ENCODE measurements at regions not wholly inside any gene's neighbourhood (a gene's known extent, or its start where the extent isn't known, plus 50 kb on each side); places are given as distances from the start of the nearest gene placed in this dataset.

DNA sequence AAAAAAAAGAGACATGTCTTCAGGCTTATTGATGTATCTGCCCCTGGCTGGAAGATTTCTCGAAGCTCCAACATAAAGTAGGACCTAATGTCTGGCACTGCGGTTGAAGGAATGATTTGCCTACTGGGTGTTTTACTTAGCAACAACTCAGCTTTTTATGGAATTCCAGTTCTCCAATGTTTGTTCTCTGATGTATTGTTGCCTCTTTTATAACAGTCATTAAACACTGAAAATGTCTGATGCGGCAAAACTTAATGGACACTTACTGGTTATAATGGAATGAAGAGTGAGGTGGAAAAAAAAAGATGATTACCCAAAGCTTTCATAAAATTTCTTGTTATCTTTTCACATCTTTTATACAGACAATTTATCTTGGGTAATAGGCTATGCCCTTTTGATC is 75.6 kb upstream of the ZFP42 start:
- intact Hi-C loops (cut with micrococcal nuclease), result no loop called here
- H3K36me3 ChIP-seq (ENCODE audit: control insufficient read depth, insufficient read depth, low read length), result no peaks in the 10 kb centered on the region
- H3K4me3 Mint-ChIP-seq, result no peak overlapping the region
- no peaks in the 10 kb centered on the region for H3K27me3 Mint-ChIP-seq (ENCODE audit: low read depth in 2 of 2)
- H3K4me3 ChIP-seq (ENCODE audit: low read length), result no peak overlapping the region
- no peaks in the 10 kb centered on the region for H3K36me3 Mint-ChIP-seq
- H3K27ac Mint-ChIP-seq, result no peak overlapping the region
- peaks cover 7 to 14% of the 10 kb centered on the region in 2 donors for H3K9me3 Mint-ChIP-seq
- H3K4me1 Mint-ChIP-seq, result no peaks in the 10 kb centered on the region
- no peaks in the 10 kb centered on the region for H3K27me3 ChIP-seq (ENCODE audit: control insufficient read depth, insufficient read depth, low read length)
- TF ChIP-seq, protein P1, sequence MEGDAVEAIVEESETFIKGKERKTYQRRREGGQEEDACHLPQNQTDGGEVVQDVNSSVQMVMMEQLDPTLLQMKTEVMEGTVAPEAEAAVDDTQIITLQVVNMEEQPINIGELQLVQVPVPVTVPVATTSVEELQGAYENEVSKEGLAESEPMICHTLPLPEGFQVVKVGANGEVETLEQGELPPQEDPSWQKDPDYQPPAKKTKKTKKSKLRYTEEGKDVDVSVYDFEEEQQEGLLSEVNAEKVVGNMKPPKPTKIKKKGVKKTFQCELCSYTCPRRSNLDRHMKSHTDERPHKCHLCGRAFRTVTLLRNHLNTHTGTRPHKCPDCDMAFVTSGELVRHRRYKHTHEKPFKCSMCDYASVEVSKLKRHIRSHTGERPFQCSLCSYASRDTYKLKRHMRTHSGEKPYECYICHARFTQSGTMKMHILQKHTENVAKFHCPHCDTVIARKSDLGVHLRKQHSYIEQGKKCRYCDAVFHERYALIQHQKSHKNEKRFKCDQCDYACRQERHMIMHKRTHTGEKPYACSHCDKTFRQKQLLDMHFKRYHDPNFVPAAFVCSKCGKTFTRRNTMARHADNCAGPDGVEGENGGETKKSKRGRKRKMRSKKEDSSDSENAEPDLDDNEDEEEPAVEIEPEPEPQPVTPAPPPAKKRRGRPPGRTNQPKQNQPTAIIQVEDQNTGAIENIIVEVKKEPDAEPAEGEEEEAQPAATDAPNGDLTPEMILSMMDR (IDR thresholded peaks at IDR 0.05), result no peak
- ATAC-seq, result no peak
- H3K4me1 ChIP-seq (ENCODE audit: control insufficient read depth, insufficient read depth, low read length), result no peaks in the 10 kb centered on the region
- H3K9me3 ChIP-seq (ENCODE audit: control insufficient read depth, insufficient read depth, low read length), result peaks cover 4% of the 10 kb centered on the region
- H3K27ac ChIP-seq (ENCODE audit: low read length), result no peak overlapping the region
- no peak for DNase-seq
- WGBS (ENCODE audit: insufficient coverage), result 85% methylated on average over 2 of the region's 3 CpGs

DNA sequence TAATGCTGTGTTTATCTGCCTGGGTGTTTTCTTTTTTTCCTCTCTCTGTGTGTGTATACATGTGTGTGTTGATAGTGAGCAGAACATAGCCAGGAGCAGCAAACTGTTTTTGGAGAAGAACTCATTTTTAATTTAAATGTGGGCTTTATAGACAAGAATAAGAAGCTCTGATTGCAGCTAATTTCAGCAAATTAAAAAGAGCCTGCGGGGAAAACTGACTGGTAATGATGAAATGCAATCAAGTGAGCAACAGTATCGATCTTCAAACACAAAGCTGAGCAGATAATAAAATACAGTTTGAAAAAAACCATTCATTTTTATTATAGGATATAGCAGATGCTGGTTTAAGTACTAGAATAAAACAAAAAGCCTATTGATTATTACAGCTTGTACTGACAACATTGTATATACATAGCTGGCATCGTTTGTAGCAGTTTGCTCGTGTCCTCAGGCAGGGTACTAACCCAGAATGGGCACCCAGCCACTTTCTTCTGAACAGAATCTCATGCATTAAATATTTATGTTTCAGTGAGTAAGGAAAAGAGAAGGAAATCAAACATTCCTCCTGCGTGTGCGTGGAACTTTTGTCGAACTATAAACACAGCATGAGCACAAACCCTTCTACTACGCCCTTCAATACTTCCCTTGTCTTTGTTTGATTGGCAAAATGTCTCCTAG is 73.5 kb upstream of the ZFP42 start:
- WGBS (ENCODE audit: insufficient coverage), result 78% methylated on average over 7 of the region's 8 CpGs
- H3K9me3 Mint-ChIP-seq, result peaks cover 10 to 22% of the 10 kb centered on the region in 2 donors
- intact Hi-C loops (cut with micrococcal nuclease), result no loop called here

DNA sequence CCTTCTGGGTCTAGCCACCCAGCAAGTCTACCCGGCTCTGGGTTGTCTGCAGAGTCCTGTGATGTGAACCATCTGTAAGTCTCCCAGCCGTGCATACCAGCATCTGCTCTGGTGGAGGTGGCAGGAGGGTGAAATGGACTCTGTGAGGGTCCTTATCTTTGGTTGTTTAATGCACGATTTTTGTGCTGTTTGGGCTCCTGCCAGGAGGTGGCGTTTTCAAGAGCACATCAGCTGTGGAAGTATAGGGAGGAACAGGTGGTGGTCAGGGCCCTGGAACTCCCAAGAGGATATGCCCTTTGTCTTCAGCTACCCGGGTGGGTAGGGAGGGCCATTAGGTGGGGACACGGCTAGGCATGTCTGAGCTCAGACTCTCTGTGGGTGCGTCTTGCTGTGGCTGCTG is 66.5 kb upstream of the ZFP42 start:
- ATAC-seq (no peak), DNase-seq (no peak)
- peaks cover 9 to 24% of the 10 kb centered on the region in 2 donors for H3K9me3 Mint-ChIP-seq
- no peak overlapping the region for H3K4me3 Mint-ChIP-seq
- no peak overlapping the region for H3K4me3 ChIP-seq (ENCODE audit: low read length)
- H3K4me1 ChIP-seq (ENCODE audit: control insufficient read depth, insufficient read depth, low read length), result no peaks in the 10 kb centered on the region
- no peaks in the 10 kb centered on the region for H3K27me3 Mint-ChIP-seq (ENCODE audit: low read depth in 2 of 2)
- H3K27ac ChIP-seq (ENCODE audit: low read length), result no peak overlapping the region
- H3K36me3 Mint-ChIP-seq, result peaks cover 4% of the 10 kb centered on the region
- H3K27me3 ChIP-seq (ENCODE audit: control insufficient read depth, insufficient read depth, low read length), result no peaks in the 10 kb centered on the region
- H3K36me3 ChIP-seq (ENCODE audit: control insufficient read depth, insufficient read depth, low read length), result no peaks in the 10 kb centered on the region
- WGBS (ENCODE audit: insufficient coverage), result 73% methylated on average over 7 of the region's 7 CpGs
- peaks cover 13% of the 10 kb centered on the region for H3K9me3 ChIP-seq (ENCODE audit: control insufficient read depth, insufficient read depth, low read length)
- TF ChIP-seq, protein P1 (IDR thresholded peaks at IDR 0.05), result no peak
- no peak overlapping the region for H3K27ac Mint-ChIP-seq
- no peaks in the 10 kb centered on the region for H3K4me1 Mint-ChIP-seq
- intact Hi-C loops (cut with micrococcal nuclease), result no loop called here

More for the DNA sequence above, 73.5 kb upstream of the ZFP42 start:
- no peak overlapping the region for H3K27ac ChIP-seq (ENCODE audit: low read length)
- peaks cover 4% of the 10 kb centered on the region for H3K9me3 ChIP-seq (ENCODE audit: control insufficient read depth, insufficient read depth, low read length)
- no peak overlapping the region for H3K27ac Mint-ChIP-seq
- ATAC-seq (no peak), DNase-seq (no peak)
- no peaks in the 10 kb centered on the region for H3K36me3 Mint-ChIP-seq
- H3K4me1 Mint-ChIP-seq, result no peaks in the 10 kb centered on the region
- no peaks in the 10 kb centered on the region for H3K27me3 ChIP-seq (ENCODE audit: control insufficient read depth, insufficient read depth, low read length)
- H3K4me3 Mint-ChIP-seq, result no peak overlapping the region
- no peaks in the 10 kb centered on the region for H3K27me3 Mint-ChIP-seq (ENCODE audit: low read depth in 2 of 2)
- TF ChIP-seq, protein P1 (IDR thresholded peaks at IDR 0.05), result no peak
- no peaks in the 10 kb centered on the region for H3K36me3 ChIP-seq (ENCODE audit: control insufficient read depth, insufficient read depth, low read length)
- H3K4me1 ChIP-seq (ENCODE audit: control insufficient read depth, insufficient read depth, low read length), result no peaks in the 10 kb centered on the region
- H3K4me3 ChIP-seq (ENCODE audit: low read length), result no peak overlapping the region

DNA sequence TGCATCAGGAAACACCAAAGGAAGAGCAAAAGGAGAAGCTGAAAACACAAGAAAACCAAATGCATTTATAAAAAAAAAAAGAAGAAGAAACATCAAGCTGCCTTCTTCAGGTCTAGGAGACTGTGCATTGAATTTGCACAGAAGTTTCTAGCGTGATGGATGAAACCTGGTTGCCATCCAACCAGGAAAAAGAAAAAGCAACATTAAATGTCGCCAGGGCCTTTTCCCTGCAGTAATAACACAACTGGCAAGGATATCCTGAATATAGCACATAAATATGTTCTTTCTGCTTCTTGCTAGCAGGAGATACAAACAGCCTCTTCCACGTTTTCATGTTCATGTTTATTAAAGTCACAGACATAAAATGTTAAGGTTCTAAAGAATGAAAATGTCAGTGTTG is 60.8 kb upstream of the ZFP42 start:
- H3K27me3 Mint-ChIP-seq (ENCODE audit: low read depth in 2 of 2), result no peaks in the 10 kb centered on the region
- Histone ChIP-seq H3K36me3 (ENCODE audit: control insufficient read depth, insufficient read depth, low read length) (no peaks in the 10 kb centered on the region), H3K27me3 (ENCODE audit: control insufficient read depth, insufficient read depth, low read length) (no peaks in the 10 kb centered on the region), H3K27ac (ENCODE audit: low read length) (no peak overlapping the region), H3K9me3 (ENCODE audit: control insufficient read depth, insufficient read depth, low read length) (peaks cover 12% of the 10 kb centered on the region), H3K4me1 (ENCODE audit: control insufficient read depth, insufficient read depth, low read length) (no peaks in the 10 kb centered on the region), H3K4me3 (ENCODE audit: low read length) (no peak overlapping the region)
- intact Hi-C loops (cut with micrococcal nuclease), result no loop called here
- TF ChIP-seq, protein P1 (IDR thresholded peaks at IDR 0.05), result no peak
- H3K27ac Mint-ChIP-seq, result no peak overlapping the region
- ATAC-seq (no peak), DNase-seq (no peak)
- H3K36me3 Mint-ChIP-seq, result peaks cover 18% of the 10 kb centered on the region
- peaks cover 16 to 22% of the 10 kb centered on the region in 2 donors for H3K9me3 Mint-ChIP-seq
- 82% methylated on average over 2 of the region's 3 CpGs for WGBS (ENCODE audit: insufficient coverage)
- H3K4me3 Mint-ChIP-seq, result no peak overlapping the region
- no peaks in the 10 kb centered on the region for H3K4me1 Mint-ChIP-seq
